ENCODE measurements at regions not wholly inside any gene's neighbourhood (a gene's known extent, or its start where the extent isn't known, plus 50 kb on each side); places are given as distances from the start of the nearest gene placed in this dataset.

- TF ChIP-seq, protein P1, sequence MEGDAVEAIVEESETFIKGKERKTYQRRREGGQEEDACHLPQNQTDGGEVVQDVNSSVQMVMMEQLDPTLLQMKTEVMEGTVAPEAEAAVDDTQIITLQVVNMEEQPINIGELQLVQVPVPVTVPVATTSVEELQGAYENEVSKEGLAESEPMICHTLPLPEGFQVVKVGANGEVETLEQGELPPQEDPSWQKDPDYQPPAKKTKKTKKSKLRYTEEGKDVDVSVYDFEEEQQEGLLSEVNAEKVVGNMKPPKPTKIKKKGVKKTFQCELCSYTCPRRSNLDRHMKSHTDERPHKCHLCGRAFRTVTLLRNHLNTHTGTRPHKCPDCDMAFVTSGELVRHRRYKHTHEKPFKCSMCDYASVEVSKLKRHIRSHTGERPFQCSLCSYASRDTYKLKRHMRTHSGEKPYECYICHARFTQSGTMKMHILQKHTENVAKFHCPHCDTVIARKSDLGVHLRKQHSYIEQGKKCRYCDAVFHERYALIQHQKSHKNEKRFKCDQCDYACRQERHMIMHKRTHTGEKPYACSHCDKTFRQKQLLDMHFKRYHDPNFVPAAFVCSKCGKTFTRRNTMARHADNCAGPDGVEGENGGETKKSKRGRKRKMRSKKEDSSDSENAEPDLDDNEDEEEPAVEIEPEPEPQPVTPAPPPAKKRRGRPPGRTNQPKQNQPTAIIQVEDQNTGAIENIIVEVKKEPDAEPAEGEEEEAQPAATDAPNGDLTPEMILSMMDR (IDR thresholded peaks at IDR 0.05; ENCODE audit: low read length): no peak
- TF ChIP-seq EZH2 (IDR thresholded peaks at IDR 0.05; ENCODE audit: borderline replicate concordance, low read length): no peak
These were observed 114.6 kb upstream of the HSF2 start for GRCh38 chr6:122284848-122285247.

Measured in OCI-LY1 (cell line).